OCI-LY1 (cell line): ENCODE measurements at regions not wholly inside any gene's neighbourhood (a gene's known extent, or its start where the extent isn't known, plus 50 kb on each side); places are given as distances from the start of the nearest gene placed in this dataset.

ENCODE experiments used
- H2AFZ ChIP-seq: fragments of 200-600 bp; sonication (generic), shearing (Covaris generic); 2 replicates; pipeline ENCODE4 v1.6.0; 2014; ENCODE audit warnings: antibody characterized with exemption, mild to moderate bottlenecking, low read length
- H3F3A ChIP-seq: fragments of 200-600 bp; sonication (generic), shearing (Covaris generic); 2 replicates; pipeline ENCODE4 v1.6.0; 2014; ENCODE audit warnings: mild to moderate bottlenecking, antibody characterized with exemption, low read length, moderate library complexity; ENCODE audit not compliant: insufficient read depth
- H3K27ac ChIP-seq: fragments of 200-600 bp; sonication (generic); 2 replicates; pipeline ENCODE4 v1.5.1; 2014; ENCODE audit warnings: low read length, mixed run types, mild to moderate bottlenecking, low read depth; ENCODE audit not compliant: poor library complexity, severe bottlenecking
- H3K27me3 ChIP-seq: fragments of 200-600 bp; sonication (generic); 2 replicates; pipeline ENCODE4 v1.6.0; 2014; ENCODE audit warnings: antibody characterized with exemption, mild to moderate bottlenecking, low read length, moderate library complexity; ENCODE audit not compliant: insufficient read depth
- H3K36me3 ChIP-seq: fragments of 200-600 bp; sonication (generic); 2 replicates; pipeline ENCODE4 v1.6.1; 2014; ENCODE audit warnings: mild to moderate bottlenecking, antibody characterized with exemption, low read length, moderate library complexity, mixed read lengths; ENCODE audit not compliant: insufficient read depth
- H3K4me1 ChIP-seq: fragments of 200-600 bp; sonication (generic); 2 replicates; pipeline ENCODE4 v1.5.1; 2014; ENCODE audit warnings: mild to moderate bottlenecking, low read length, moderate library complexity; ENCODE audit not compliant: insufficient read depth, severe bottlenecking
- H3K4me2 ChIP-seq: fragments of 200-600 bp; sonication (generic), shearing (Covaris generic); 2 replicates; pipeline ENCODE4 v1.6.1; 2014; ENCODE audit warnings: low read length
- H3K4me3 ChIP-seq: fragments of 200-600 bp; sonication (generic); 2 replicates; pipeline ENCODE4 v1.5.1; 2014; ENCODE audit warnings: low read length, low read depth, mild to moderate bottlenecking, mixed read lengths; ENCODE audit not compliant: poor library complexity, severe bottlenecking
- H3K79me2 ChIP-seq: fragments of 200-600 bp; shearing (Covaris generic); 2 replicates; pipeline ENCODE4 v1.6.1; 2016; ENCODE audit warnings: mixed run types, low read length, mixed read lengths; ENCODE audit not compliant: insufficient read depth
- H3K9ac ChIP-seq: fragments of 200-600 bp; sonication (generic), shearing (Covaris generic); 2 replicates; pipeline ENCODE4 v1.6.1; 2014; ENCODE audit warnings: mild to moderate bottlenecking, low read length, mixed read lengths
- H3K9me2 ChIP-seq: fragments of 200-600 bp; sonication (generic), shearing (Covaris generic); 2 replicates; pipeline ENCODE4 v1.6.1; 2014; ENCODE audit warnings: low read depth, mild to moderate bottlenecking, low read length, mixed read lengths
- H3K9me3 ChIP-seq: fragments of 200-600 bp; shearing (Covaris generic); 2 replicates; pipeline ENCODE4 v1.6.1; 2014; ENCODE audit warnings: low read length, mixed read lengths
- H4K20me1 ChIP-seq: fragments of 200-600 bp; sonication (generic), shearing (Covaris generic); 2 replicates; pipeline ENCODE4 v1.6.0; 2016; ENCODE audit warnings: mild to moderate bottlenecking, low read length; ENCODE audit not compliant: insufficient read depth
- CTCF ChIP-seq: fragments of 200-600 bp; sonication (generic), shearing (Covaris generic); IDR thresholded peaks from 2 replicates; pipeline ENCODE4 v1.5.1; 2017; ENCODE audit warnings: mild to moderate bottlenecking, antibody characterized with exemption, low read length, moderate library complexity, mixed read lengths
- EZH2 ChIP-seq: fragments of 200-600 bp; sonication (generic), shearing (Covaris generic); IDR thresholded peaks from 2 replicates; pipeline ENCODE4 v1.8.0; 2017; ENCODE audit warnings: borderline replicate concordance, mixed run types, mild to moderate bottlenecking, antibody characterized with exemption, low read length, moderate library complexity, mixed read lengths

GRCh38 chr4:160373911-160374310, 1271.0 kb downstream of the RAPGEF2 start:
- Histone ChIP-seq H3K4me1 (no peaks in the 10 kb centered on the region), H3K9me3 (no peaks in the 10 kb centered on the region), H3K36me3 (no peaks in the 10 kb centered on the region), H4K20me1 (no peaks in the 10 kb centered on the region), H3F3A (no peaks in the 10 kb centered on the region), H3K4me2 (no peak overlapping the region), H3K27ac (no peak overlapping the region), H3K9ac (no peak overlapping the region), H3K79me2 (no peaks in the 10 kb centered on the region), H3K9me2 (no peaks in the 10 kb centered on the region), H3K27me3 (no peaks in the 10 kb centered on the region), H2AFZ (no peak overlapping the region), H3K4me3 (no peak overlapping the region)
- TF ChIP-seq EZH2 = no peak

DNA sequence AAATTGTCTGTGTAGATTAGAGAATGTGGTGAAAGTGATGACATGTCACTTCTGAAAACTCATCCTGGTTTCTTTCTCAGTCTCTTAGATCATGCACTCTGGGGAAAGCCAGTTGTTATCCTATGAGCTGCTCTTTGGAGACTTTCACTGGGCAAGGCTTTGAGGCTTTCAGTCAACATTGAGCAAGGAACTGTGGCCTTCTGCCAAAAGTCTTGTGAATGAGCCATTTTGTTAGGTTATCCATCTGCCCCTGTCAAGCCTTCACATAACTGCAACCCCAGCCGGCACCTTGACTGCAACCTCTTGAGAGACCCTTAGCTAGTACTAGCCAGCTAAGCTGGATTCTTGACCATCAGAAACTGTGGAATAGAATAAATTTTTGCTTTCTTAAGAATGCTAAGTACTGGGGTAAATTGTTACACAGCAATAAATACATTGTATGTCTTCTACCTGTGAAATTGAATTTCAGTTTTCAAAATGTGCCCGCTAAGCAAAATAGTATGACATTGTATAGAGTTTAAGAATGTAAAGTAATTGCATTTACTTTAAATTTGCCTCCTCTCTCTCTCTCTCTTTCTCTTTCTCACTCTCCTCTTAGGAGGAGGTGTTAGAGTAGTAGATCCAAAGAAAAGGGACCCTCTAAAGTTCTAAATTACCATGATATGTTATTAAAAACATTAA, 1273.0 kb downstream of the RAPGEF2 start:
- H3K4me2 ChIP-seq = no peak overlapping the region
- no peak overlapping the region for H2AFZ ChIP-seq
- H3K9me2 ChIP-seq = no peaks in the 10 kb centered on the region
- no peak overlapping the region for H3K27ac ChIP-seq
- H3K27me3 ChIP-seq = no peaks in the 10 kb centered on the region
- H3K9me3 ChIP-seq = no peaks in the 10 kb centered on the region
- H3K79me2 ChIP-seq = no peaks in the 10 kb centered on the region
- no peak for TF ChIP-seq CTCF
- TF ChIP-seq EZH2 = no peak
- no peaks in the 10 kb centered on the region for H3K4me1 ChIP-seq
- H4K20me1 ChIP-seq = no peaks in the 10 kb centered on the region
- no peaks in the 10 kb centered on the region for H3K36me3 ChIP-seq
- no peaks in the 10 kb centered on the region for H3F3A ChIP-seq
- H3K4me3 ChIP-seq = no peak overlapping the region
- H3K9ac ChIP-seq = no peak overlapping the region

DNA sequence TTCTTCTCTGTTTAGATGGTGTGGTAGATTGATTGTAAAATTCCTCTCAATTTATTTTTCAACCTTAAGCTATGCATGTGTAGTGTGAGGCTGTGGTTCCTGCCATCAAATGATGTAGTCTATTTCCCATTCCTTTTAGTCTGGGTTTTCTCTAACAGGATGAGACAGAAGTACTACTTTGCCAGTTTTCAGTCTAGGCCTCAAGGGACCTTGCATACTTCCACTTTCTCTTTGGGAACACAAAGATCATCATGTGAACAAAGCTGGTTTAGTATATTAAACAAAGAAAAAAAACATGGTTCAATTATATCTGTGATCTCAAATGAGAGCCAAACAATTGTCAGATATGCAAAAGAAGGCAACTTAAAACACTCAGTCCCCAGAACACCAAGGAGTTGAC, 1284.0 kb downstream of the RAPGEF2 start:
- Histone ChIP-seq H3K4me2 (no peak overlapping the region), H3K9me3 (no peaks in the 10 kb centered on the region), H3K36me3 (no peaks in the 10 kb centered on the region), H3K27me3 (no peaks in the 10 kb centered on the region), H3K4me3 (no peak overlapping the region), H4K20me1 (no peaks in the 10 kb centered on the region), H3K9me2 (no peaks in the 10 kb centered on the region), H3K9ac (no peak overlapping the region), H3F3A (no peaks in the 10 kb centered on the region), H2AFZ (no peak overlapping the region), H3K79me2 (no peaks in the 10 kb centered on the region), H3K4me1 (no peaks in the 10 kb centered on the region), H3K27ac (no peak overlapping the region)
- no peak for TF ChIP-seq EZH2

DNA sequence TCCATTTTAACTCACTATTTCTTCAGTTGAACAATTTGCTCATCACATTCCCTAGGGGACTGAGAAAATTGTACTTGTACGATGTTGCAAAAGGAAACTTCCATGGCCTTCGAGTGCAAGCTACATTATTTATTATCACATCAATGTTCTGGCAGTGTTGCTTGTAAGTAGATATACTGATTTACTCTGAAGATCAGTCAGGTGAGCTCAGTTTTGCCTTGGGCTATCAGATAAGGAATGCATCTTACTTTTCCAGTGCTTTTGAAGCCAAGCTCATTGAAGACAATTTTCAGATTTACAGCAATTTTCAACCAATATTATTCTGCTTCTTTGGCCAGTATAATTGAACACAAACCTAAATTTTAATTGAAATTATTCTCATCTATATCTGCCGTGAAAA, 1296.9 kb downstream of the RAPGEF2 start:
- Histone ChIP-seq H4K20me1 (no peaks in the 10 kb centered on the region), H3K79me2 (no peaks in the 10 kb centered on the region), H3K4me3 (no peak overlapping the region), H3K4me1 (no peaks in the 10 kb centered on the region), H2AFZ (no peak overlapping the region), H3F3A (no peaks in the 10 kb centered on the region), H3K27me3 (no peaks in the 10 kb centered on the region), H3K36me3 (no peaks in the 10 kb centered on the region), H3K9me2 (no peaks in the 10 kb centered on the region), H3K9ac (no peak overlapping the region), H3K4me2 (no peak overlapping the region), H3K27ac (no peak overlapping the region), H3K9me3 (no peaks in the 10 kb centered on the region)
- TF ChIP-seq CTCF (no peak), EZH2 (no peak)
